Lower leg skin (tissue), 4 donors: ENCODE measurements at regions not wholly inside any gene's neighbourhood (a gene's known extent, or its start where the extent isn't known, plus 50 kb on each side); places are given as distances from the start of the nearest gene placed in this dataset.

Experiments used
- DNase-seq, 2 donors: peaks; one replicate each; pipeline ENCODE4 v3.0.0-alpha.2; 2019; ENCODE audit warnings: low spot score in 2 of 2
- H3K4me3 ChIP-seq: fragments of 200-600 bp; sonication (generic); 2 replicates; pipeline ENCODE4 v1.5.1; 2017; ENCODE audit warnings: mild to moderate bottlenecking, low read depth; ENCODE audit not compliant: poor library complexity, severe bottlenecking
- POLR2A ChIP-seq, 2 donors: fragments of 450-650 bp; IDR thresholded peaks; one replicate each; pipeline ENCODE4 v1.6.1; 2016 to 2017; ENCODE audit warnings: antibody characterized with exemption in 2 of 2, mild to moderate bottlenecking in 1 of 2, moderate library complexity in 1 of 2
- WGBS, 2 donors: methylation state at CpG; one replicate each; pipeline ENCODE4 v1.1.5; 2018; 5-methylcytosine and 5-hydroxymethylcytosine counted together
- intact Hi-C: fragments of 100-400 bp; cut with DNase I; formaldehyde crosslinking; loops from one replicate; pipeline ENCODE4 v1.15.0; 2023; ENCODE audit warnings: low total_unique reads
- TF ChIP-seq, protein P1 (sequence below), 3 donors: fragments of 450-650 bp; IDR thresholded peaks; one replicate each; pipeline ENCODE4 v1.5.1; 2016; ENCODE audit warnings: antibody characterized with exemption in 3 of 3, mild to moderate bottlenecking in 3 of 3, moderate library complexity in 2 of 3

DNA sequence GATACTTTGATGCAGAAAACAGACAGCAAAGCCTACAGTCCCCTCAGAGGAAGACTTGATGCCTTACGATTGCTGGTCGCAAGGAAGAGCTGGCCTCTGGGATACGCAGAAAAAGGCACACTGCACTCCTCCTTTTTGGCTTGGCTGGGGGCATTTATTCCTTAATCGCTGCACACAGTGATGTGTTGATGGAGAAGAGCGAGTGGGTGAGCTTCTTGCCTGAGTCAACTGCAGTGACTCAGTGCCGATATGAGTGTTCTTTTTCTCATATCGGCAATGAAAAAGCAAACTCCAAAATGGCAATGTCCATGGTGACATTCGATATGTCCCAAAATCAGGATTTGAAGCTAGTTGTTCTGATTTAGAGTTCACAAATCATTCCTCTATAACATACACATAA is 794.8 kb downstream of the HACE1 start:
- intact Hi-C loops: no loop called here
- WGBS, 2 donors: 80 to 83% methylated on average over 8 of the region's 8 CpGs
- TF ChIP-seq POLR2A (IDR thresholded peaks at IDR 0.05): no peak
- TF ChIP-seq, protein P1, sequence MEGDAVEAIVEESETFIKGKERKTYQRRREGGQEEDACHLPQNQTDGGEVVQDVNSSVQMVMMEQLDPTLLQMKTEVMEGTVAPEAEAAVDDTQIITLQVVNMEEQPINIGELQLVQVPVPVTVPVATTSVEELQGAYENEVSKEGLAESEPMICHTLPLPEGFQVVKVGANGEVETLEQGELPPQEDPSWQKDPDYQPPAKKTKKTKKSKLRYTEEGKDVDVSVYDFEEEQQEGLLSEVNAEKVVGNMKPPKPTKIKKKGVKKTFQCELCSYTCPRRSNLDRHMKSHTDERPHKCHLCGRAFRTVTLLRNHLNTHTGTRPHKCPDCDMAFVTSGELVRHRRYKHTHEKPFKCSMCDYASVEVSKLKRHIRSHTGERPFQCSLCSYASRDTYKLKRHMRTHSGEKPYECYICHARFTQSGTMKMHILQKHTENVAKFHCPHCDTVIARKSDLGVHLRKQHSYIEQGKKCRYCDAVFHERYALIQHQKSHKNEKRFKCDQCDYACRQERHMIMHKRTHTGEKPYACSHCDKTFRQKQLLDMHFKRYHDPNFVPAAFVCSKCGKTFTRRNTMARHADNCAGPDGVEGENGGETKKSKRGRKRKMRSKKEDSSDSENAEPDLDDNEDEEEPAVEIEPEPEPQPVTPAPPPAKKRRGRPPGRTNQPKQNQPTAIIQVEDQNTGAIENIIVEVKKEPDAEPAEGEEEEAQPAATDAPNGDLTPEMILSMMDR (IDR thresholded peaks at IDR 0.05): no peak

DNA sequence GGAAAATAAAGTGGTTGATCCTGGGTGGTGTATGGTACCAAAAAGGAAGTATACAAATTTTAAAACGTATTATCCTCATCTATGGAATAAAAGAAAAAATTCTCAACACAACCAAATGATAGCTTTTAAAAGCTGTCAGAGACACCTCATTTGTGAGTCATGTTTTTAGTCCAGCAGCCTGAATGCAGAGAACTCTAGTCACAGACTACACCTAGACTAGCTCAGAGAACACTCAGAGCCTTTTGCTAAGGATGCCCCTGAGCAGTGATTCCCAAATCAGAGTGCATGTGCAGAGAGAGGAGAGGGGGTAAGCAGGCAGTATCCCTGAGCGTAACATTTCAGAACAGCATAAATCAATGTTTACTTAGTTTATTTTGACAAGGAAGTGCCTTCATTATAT is 809.3 kb downstream of the HACE1 start:
- WGBS, 2 donors: 63 to 74% methylated on average over 2 of the region's 2 CpGs
- DNase-seq: no peak
- H3K4me3 ChIP-seq: no peak overlapping the region
- TF ChIP-seq, protein P1 (IDR thresholded peaks at IDR 0.05): no peak
- no peak for TF ChIP-seq POLR2A (IDR thresholded peaks at IDR 0.05)
- intact Hi-C loops: no loop called here

More for the DNA sequence above, 794.8 kb downstream of the HACE1 start:
- no peak for DNase-seq
- H3K4me3 ChIP-seq: no peak overlapping the region

- TF ChIP-seq, protein P1 (IDR thresholded peaks at IDR 0.05): no peak
- TF ChIP-seq POLR2A (IDR thresholded peaks at IDR 0.05): no peak
- 31 to 41% methylated on average over 2 of the region's 2 CpGs for WGBS, 2 donors
- DNase-seq: no peak
- intact Hi-C loops: no loop called here
- no peak overlapping the region for H3K4me3 ChIP-seq
These were observed 813.3 kb downstream of the HACE1 start for GRCh38 chr6:104046426-104046825.

GRCh38 chr6:104031346-104031745 is 828.4 kb downstream of the HACE1 start:
- TF ChIP-seq, protein P1 (IDR thresholded peaks at IDR 0.05): no peak
- no peak for TF ChIP-seq POLR2A (IDR thresholded peaks at IDR 0.05)
- H3K4me3 ChIP-seq: no peak overlapping the region
- DNase-seq: no peak
- 83 to 90% methylated on average over 1 of the region's 1 CpG for WGBS, 2 donors
- intact Hi-C loops: no loop called here

- intact Hi-C loops: no loop called here
- no peak overlapping the region for H3K4me3 ChIP-seq
- DNase-seq: no peak
- TF ChIP-seq, protein P1 (IDR thresholded peaks at IDR 0.05): no peak
- no peak for TF ChIP-seq POLR2A (IDR thresholded peaks at IDR 0.05)
These were observed 837.6 kb downstream of the HACE1 start for GRCh38 chr6:104022126-104022525.

DNA sequence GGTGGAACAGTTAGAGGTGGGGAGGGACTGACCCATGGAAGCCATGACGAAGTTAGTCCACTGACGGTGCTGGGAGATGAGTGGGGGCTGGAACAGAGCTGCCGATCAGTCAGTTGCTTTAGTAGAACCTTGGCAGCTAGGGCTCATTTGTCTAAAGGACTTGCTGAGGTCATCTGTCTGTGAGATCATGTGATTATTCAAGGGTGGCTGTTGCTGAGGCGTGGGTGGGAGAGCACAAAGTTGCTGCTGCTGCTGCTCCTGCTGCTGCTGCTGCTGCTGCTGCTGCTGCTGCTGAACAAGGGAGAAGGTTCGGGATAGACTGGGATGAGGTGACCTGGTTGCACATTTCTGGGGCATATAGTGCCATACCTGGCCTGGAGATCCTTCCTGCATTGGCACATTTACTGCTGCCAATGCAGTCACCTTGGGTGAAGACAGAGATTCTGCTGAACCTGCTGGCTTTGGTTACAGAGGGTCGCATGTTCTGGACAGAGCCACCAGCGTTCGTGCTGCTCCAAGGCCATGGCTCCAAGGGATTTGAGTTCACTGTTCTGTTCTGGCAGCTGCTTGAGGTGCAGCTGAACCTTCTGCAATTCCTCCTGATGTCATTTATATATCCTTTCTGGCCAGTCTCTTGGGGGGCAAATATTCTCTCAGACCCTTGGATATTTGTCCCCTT is 840.5 kb downstream of the HACE1 start:
- no peak for DNase-seq
- no peak for TF ChIP-seq POLR2A (IDR thresholded peaks at IDR 0.05)
- TF ChIP-seq, protein P1 (IDR thresholded peaks at IDR 0.05): no peak
- no peak overlapping the region for H3K4me3 ChIP-seq
- intact Hi-C loops: no loop called here
- WGBS, 2 donors: 75 to 83% methylated on average over 8 of the region's 8 CpGs
